GM23248 (cell line): ENCODE measurements at regions not wholly inside any gene's neighbourhood (a gene's known extent, or its start where the extent isn't known, plus 50 kb on each side); places are given as distances from the start of the nearest gene placed in this dataset.

Experiments
- EZH2 ChIP-seq: fragments of 200-600 bp; sonication (generic); IDR thresholded peaks from 2 replicates; pipeline ENCODE4 v1.6.1; 2018; ENCODE audit warnings: antibody characterized with exemption, mild to moderate bottlenecking; ENCODE audit not compliant: insufficient read depth, poor library complexity, severe bottlenecking
- EZH2phosphoT487 ChIP-seq: fragments of 200-600 bp; sonication (generic); IDR thresholded peaks from 2 replicates; pipeline ENCODE4 v1.6.1; 2018; ENCODE audit warnings: antibody characterized with exemption, moderate library complexity, mild to moderate bottlenecking, low read depth; ENCODE audit not compliant: insufficient read depth

DNA sequence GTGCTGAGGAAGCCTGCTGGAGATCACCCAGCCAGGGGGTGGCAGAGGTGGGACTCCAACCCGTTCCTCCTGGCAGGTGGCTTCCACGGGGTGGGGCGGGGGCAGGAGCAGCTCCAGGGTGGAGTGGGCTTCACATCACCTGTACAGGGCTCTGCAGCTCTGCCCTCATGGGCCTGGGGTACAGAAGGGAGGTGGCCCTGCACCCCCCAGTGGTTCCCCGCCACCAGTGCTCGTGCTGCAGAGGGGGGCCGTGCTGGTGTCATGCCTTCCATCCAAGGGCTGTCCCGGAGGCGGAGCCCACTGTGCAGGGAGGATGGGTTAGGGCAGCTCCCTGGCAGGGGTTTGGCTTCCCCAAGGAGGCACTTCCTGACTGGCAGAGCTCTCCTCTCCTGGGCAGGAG, 76.4 kb upstream of the SHISAL1 start:
- TF ChIP-seq EZH2, result no peak
- TF ChIP-seq EZH2phosphoT487, result no peak
